KOPT-K1 (cell line): ENCODE measurements at regions not wholly inside any gene's neighbourhood (a gene's known extent, or its start where the extent isn't known, plus 50 kb on each side); places are given as distances from the start of the nearest gene placed in this dataset.
A peak's percentile ranks its signal among the peaks of the same experiment; 100 is the strongest.

Experiments
- H3K27ac ChIP-seq: fragments of 200-600 bp; sonication (generic); 2 replicates; pipeline ENCODE4 v1.5.1; 2016; ENCODE audit warnings: antibody characterized with exemption, mild to moderate bottlenecking, low read depth, low read length; ENCODE audit not compliant: poor library complexity, severe bottlenecking
- H3K36me3 ChIP-seq: fragments of 200-600 bp; sonication (generic); 2 replicates; pipeline ENCODE4 v1.5.1; 2017; ENCODE audit warnings: antibody characterized with exemption, mild to moderate bottlenecking, low read length, moderate library complexity; ENCODE audit not compliant: insufficient read depth
- H3K9me3 ChIP-seq: fragments of 200-600 bp; sonication (generic); 2 replicates; pipeline ENCODE4 v1.5.1; 2017; ENCODE audit warnings: antibody characterized with exemption, low read length, mild to moderate bottlenecking; ENCODE audit not compliant: insufficient read depth, poor library complexity, severe bottlenecking

- Histone ChIP-seq H3K36me3 (no peaks in the 10 kb centered on the region), H3K27ac (no peak overlapping the region), H3K9me3 (no peaks in the 10 kb centered on the region)
These were observed 69.8 kb upstream of the PCGF5 start for GRCh38 chr10:91150631-91151030.

GRCh38 chr10:91153508-91153907 lies 67.0 kb upstream of the PCGF5 start:
- no peak overlapping the region for H3K27ac ChIP-seq
- no peaks in the 10 kb centered on the region for H3K9me3 ChIP-seq
- no peaks in the 10 kb centered on the region for H3K36me3 ChIP-seq

GRCh38 chr10:91154842-91155241 lies 65.6 kb upstream of the PCGF5 start:
- Histone ChIP-seq H3K27ac (no peak overlapping the region), H3K36me3 (no peaks in the 10 kb centered on the region), H3K9me3 (no peaks in the 10 kb centered on the region)

- Histone ChIP-seq H3K36me3 (no peaks in the 10 kb centered on the region), H3K27ac (no peak overlapping the region), H3K9me3 (no peaks in the 10 kb centered on the region)
These were observed 64.3 kb upstream of the PCGF5 start for GRCh38 chr10:91156196-91156595.

GRCh38 chr10:91159254-91159783 lies 61.1 kb upstream of the PCGF5 start:
- no peak overlapping the region for H3K27ac ChIP-seq
- no peaks in the 10 kb centered on the region for H3K9me3 ChIP-seq
- H3K36me3 ChIP-seq: no peaks in the 10 kb centered on the region

GRCh38 chr10:91162050-91162494 lies 58.4 kb upstream of the PCGF5 start:
- H3K27ac ChIP-seq: peak overlapping the region; percentile 88
- H3K36me3 ChIP-seq: no peaks in the 10 kb centered on the region
- H3K9me3 ChIP-seq: no peaks in the 10 kb centered on the region

GRCh38 chr10:91162495-91163268 lies 57.8 kb upstream of the PCGF5 start:
- no peaks in the 10 kb centered on the region for H3K36me3 ChIP-seq
- H3K27ac ChIP-seq: peak overlapping the region; percentile 88
- no peaks in the 10 kb centered on the region for H3K9me3 ChIP-seq

GRCh38 chr10:91163269-91163868 lies 57.1 kb upstream of the PCGF5 start:
- Histone ChIP-seq H3K27ac (peak overlapping the region; percentile 88), H3K36me3 (no peaks in the 10 kb centered on the region), H3K9me3 (no peaks in the 10 kb centered on the region)

- H3K9me3 ChIP-seq: peaks cover 3% of the 10 kb centered on the region
- H3K27ac ChIP-seq: peak overlapping the region; percentile 88
These were observed 56.5 kb upstream of the PCGF5 start for GRCh38 chr10:91163869-91164474.

GRCh38 chr10:91164520-91165065 lies 55.9 kb upstream of the PCGF5 start:
- Histone ChIP-seq H3K27ac (no peak overlapping the region), H3K9me3 (peaks cover 5% of the 10 kb centered on the region), H3K36me3 (no peaks in the 10 kb centered on the region)

More at GRCh38 chr10:91163869-91164474, 56.5 kb upstream of the PCGF5 start:
- no peaks in the 10 kb centered on the region for H3K36me3 ChIP-seq

GRCh38 chr10:91167406-91167805 lies 53.1 kb upstream of the PCGF5 start:
- H3K27ac ChIP-seq: no peak overlapping the region
- H3K36me3 ChIP-seq: no peaks in the 10 kb centered on the region
- H3K9me3 ChIP-seq: peaks cover 26% of the 10 kb centered on the region

- Histone ChIP-seq H3K9me3 (peaks cover 37% of the 10 kb centered on the region), H3K27ac (no peak overlapping the region), H3K36me3 (0 out of 2 replicates have a peak, but pooled peaks cover 4% of the 10 kb centered on the region)
These were observed 50.0 kb upstream of the PCGF5 start for GRCh38 chr10:91170418-91170817.
